ENCODE measurements at regions not wholly inside any gene's neighbourhood (a gene's known extent, or its start where the extent isn't known, plus 50 kb on each side); places are given as distances from the start of the nearest gene placed in this dataset.

DNA sequence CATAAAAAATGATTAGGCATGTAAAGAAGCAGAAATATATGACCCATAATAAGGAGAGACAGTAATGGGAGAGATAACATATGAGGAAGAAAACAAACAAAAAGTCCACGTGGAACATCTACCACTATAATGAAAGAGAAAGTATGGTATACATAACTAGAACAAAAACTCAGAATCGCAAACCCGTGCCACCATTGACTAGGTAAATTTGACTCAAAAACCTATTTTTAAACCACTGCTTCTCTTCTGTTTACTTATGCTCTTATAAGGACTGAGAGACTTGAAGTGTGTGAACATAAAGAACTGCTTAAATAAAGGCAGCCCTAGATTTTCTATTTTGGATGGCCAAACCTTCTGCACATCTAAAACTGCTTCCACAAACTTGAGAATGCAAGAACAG, 330.7 kb downstream of the CAAP1 start:
- TF ChIP-seq, protein P1, sequence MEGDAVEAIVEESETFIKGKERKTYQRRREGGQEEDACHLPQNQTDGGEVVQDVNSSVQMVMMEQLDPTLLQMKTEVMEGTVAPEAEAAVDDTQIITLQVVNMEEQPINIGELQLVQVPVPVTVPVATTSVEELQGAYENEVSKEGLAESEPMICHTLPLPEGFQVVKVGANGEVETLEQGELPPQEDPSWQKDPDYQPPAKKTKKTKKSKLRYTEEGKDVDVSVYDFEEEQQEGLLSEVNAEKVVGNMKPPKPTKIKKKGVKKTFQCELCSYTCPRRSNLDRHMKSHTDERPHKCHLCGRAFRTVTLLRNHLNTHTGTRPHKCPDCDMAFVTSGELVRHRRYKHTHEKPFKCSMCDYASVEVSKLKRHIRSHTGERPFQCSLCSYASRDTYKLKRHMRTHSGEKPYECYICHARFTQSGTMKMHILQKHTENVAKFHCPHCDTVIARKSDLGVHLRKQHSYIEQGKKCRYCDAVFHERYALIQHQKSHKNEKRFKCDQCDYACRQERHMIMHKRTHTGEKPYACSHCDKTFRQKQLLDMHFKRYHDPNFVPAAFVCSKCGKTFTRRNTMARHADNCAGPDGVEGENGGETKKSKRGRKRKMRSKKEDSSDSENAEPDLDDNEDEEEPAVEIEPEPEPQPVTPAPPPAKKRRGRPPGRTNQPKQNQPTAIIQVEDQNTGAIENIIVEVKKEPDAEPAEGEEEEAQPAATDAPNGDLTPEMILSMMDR (IDR thresholded peaks at IDR 0.05) = no peak

DNA sequence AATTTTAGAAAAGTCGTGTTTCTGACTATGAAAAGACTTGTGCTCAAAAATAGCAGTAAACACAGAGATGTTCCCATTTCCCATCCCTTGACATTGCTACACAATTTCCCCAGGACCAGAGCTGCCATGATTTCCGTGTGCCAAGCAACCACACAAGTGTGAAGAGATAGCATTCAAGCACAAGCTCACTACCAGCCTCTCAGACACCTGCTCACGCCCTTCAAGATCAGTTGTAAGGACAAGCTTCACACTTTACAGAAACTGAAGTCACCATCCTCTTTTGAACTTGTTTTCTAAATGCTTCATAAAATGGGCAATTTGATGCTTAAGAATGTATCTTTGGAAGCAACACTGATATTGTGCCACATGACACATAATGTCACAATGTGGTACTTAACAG, 333.1 kb downstream of the CAAP1 start:
- TF ChIP-seq, protein P1 (IDR thresholded peaks at IDR 0.05) = no peak

DNA sequence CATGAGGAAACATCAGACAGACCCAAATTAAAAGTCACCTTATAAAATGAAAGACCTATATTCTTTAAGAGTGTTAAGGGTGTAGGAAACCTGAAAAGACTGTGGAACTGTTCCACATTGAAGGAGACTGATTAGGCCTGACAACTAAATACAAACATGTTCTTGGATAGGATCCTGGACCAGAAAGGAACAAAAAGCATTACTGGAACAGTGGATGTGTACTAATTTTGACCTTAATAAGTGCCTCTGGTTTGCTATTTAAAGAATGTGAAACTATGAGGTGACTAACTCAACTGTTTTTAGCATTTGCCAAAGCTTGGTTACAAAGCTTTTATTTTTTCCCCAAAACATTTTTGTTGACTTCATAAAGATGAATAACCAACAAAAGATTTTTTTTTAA, 340.6 kb downstream of the CAAP1 start:
- TF ChIP-seq, protein P1 (IDR thresholded peaks at IDR 0.05) = no peak

DNA sequence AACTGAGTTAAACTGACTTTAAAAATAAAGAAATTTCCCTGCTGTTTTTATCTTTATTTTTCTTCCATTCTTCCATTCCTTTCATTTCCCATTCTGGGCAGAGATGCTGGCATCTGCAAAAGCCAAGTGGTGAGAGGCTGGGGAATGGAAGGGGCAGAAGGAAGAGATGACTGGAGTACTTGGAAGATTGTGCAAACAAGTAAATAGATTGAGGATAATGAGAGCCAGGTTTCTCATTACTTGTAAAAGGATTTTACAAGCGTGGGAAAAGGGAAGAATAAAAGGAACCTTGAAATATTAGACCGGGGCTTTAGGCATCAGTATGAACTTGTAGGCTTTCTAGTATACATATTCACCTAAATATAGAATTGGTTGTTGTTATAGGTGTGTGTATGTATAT, 341.2 kb downstream of the CAAP1 start:
- TF ChIP-seq, protein P1 (IDR thresholded peaks at IDR 0.05) = no peak

DNA sequence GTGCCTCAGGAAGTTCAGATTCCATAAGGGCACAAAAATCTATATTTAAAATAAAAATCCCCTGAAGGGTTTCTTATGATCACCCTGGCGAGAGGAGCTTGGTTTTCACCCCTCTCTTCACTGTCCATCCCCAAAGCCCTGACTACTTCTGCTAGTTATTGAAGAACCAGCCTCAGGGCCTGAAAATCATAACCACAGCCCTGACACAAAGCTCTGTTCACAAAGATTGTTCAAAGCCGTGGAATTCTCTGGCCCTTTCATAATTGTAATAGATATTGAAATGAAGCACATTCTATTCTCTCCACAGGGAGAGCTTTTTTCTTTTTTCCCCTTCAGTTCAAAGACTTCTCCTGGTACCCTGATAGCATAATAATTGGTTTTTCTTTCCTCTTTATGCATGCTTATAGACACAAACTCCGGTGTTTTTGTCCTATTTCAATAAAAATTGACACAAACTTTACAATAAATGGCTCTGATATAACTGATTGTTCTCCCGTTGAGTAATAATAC, 343.8 kb downstream of the CAAP1 start:
- TF ChIP-seq, protein P1 (IDR thresholded peaks at IDR 0.05) = no peak

DNA sequence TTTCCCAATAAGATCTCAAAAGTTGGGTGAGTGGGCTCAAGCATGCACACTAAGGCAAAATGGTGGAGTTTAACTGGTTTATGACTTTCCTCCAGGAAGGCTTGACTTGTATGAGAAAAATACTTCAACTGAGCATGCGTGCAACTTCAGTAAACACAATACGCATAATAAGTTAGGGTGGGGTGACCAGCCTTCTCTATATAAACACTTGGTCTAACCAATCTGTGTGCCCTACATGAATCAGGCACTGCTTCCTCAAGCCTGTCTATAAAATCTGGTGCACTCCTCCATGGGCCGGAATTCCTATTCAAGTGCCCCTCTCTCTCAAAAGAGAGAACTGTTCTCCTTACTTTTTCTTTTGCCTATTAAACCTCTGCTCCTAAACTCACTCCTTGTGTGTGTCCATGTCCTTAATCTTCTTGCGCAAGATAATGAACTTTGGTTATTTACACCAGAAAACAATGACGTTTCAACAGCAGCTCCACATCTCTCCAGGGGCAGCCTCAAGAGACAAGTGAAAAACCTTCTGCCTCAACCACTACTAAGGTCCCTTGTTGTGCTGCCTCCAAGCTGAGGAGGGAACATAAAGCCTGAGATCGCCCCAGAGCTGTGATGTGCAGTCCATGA, 352.6 kb downstream of the CAAP1 start:
- TF ChIP-seq, protein P1 (IDR thresholded peaks at IDR 0.05) = no peak

DNA sequence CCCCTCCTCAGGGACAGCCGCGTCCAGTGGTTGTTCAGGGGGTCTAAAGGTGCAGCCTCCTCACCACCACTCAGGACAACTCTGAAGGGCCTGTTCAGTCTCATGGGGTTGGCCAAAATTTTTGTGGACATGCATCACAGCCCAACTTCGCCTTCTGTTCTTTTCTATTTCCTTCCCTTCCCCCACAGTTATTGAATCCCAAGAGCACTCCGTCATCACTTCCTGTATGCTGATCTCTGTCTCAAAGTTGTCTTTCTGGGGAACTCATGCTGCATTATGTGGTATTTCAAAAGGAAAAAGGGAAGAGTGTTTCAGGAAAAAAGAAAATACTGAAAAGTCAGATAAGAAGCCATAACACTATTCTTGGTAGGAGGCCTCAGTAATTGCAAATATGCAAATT, 355.4 kb downstream of the CAAP1 start:
- TF ChIP-seq, protein P1 (IDR thresholded peaks at IDR 0.05) = no peak

DNA sequence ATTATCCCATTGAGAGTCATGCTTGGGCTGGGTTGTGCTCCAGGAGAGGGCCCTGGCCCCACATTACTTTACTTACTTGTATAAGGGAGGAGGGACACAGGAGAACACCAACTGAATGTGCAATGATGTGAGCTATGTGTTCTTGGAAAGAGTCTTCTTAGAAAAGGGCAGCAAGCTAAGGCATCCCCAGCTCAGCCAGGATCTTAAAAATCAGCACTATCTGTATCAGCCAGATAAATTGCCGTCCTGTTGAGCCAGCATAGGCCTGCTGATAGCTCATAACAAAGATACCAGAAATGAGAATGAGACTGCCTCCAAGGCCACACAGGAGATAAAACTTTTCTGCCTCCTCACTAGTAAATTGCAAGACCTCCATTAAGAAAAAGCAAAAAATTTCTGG, 357.5 kb downstream of the CAAP1 start:
- TF ChIP-seq, protein P1 (IDR thresholded peaks at IDR 0.05) = no peak
